Psoas muscle (tissue), 7 donors: ENCODE measurements at regions not wholly inside any gene's neighbourhood (a gene's known extent, or its start where the extent isn't known, plus 50 kb on each side); places are given as distances from the start of the nearest gene placed in this dataset.
"Not testable (repeated sequence)": the region's sequence is repeated elsewhere in the genome, so short reads cannot be mapped to it uniquely, and the experiment has no call there.

Experiments used
- ATAC-seq, 4 donors: fragments of 200-7000 bp; cut with Tn5 transposase; one replicate each; pipeline ENCODE4 v1.9.1; 2020; ENCODE audit warnings: moderate library complexity in 3 of 4, mild to moderate bottlenecking in 2 of 4
- DNase-seq, 2 donors: peaks; one replicate each; pipeline ENCODE4 v3.0.0-alpha.2; 2020
- H3K27ac ChIP-seq: fragments of 200-600 bp; one replicate; pipeline ENCODE4 v1.8.0; 2022
- H3K27me3 ChIP-seq, 3 donors: fragments of 200-600 bp in 1 of 3; one replicate each; pipeline versions ENCODE4 v1.6.1 to v1.8.0; 2013 to 2022; ENCODE audit warnings: low read length in 2 of 3, mild to moderate bottlenecking in 2 of 3, moderate library complexity in 1 of 3; ENCODE audit not compliant: insufficient read depth in 3 of 3
- H3K36me3 ChIP-seq, 2 donors: fragments of 200-600 bp in 1 of 2; one replicate each; pipeline versions ENCODE4 v1.6.1 to v1.8.0; 2013 to 2022; ENCODE audit warnings: low read depth in 1 of 2, mild to moderate bottlenecking in 1 of 2, moderate library complexity in 1 of 2; ENCODE audit not compliant: insufficient read depth in 1 of 2
- H3K4me1 ChIP-seq: fragments of 200-600 bp; one replicate; pipeline ENCODE4 v1.8.0; 2022
- H3K4me3 ChIP-seq: fragments of 200-600 bp; one replicate; pipeline ENCODE4 v1.8.0; 2022; ENCODE audit warnings: mild to moderate bottlenecking
- H3K9me3 ChIP-seq: fragments of 200-600 bp; one replicate; pipeline ENCODE4 v1.8.0; 2022
- WGBS, 3 donors: extraction: QIAGEN DNeasy Blood & Tissue Kit; methylation state at CpG; one replicate each; pipeline versions ENCODE4 v1.1.6 to v1.1.7; 2013; 5-methylcytosine and 5-hydroxymethylcytosine counted together
- intact Hi-C, 2 donors: fragments of 100-400 bp; cut with DNase I; formaldehyde crosslinking; loops; one replicate each; pipeline versions ENCODE4 v1.11.0 to v1.14.2; 2022
- TF ChIP-seq, protein P1 (sequence below): fragments of 200-600 bp; IDR thresholded peaks from one replicate; pipeline ENCODE4 v1.8.0; 2022; ENCODE audit warnings: antibody characterized with exemption
- donor health status: healthy with polysubstance abuse.
- donor health status: DM: no; HTN: no; CAD: no; lungs with moderate emphysema.
- donor health status: Bipolar disorder and iron deficiency.
- donor health status: healthy.
- donor health status: DM: yes; HTN: yes; CAD: no.
- donor health status: DM: no; HTN: no; CAD: no.
- donor health status: DM: yes; HTN: yes; CAD: no.

DNA sequence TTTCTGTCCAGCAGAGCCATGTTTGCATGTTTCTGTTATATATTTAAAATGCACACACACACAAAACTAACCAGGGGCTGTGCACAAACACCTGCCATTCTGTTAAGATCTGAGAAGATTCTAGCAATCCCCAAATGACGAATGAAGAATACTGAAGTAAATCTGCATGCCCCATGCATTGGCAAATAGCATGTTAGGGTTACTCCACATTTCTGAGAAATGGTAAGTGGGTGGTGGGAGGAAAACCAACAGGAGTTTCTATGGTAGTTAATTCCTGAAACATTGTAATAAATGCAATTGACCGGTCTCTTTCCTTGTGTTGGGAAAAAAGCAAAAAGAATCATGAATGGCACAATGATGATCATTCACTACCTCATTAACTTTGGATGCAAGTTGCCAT lies 318.0 kb downstream of the BCAT1 start:
- no peak overlapping the region for H3K27ac ChIP-seq
- intact Hi-C loops: no loop called here
- no peak for ATAC-seq
- 76 to 89% (median 81%) methylated on average over 2 of the region's 2 CpGs for WGBS, 3 donors
- TF ChIP-seq, protein P1, sequence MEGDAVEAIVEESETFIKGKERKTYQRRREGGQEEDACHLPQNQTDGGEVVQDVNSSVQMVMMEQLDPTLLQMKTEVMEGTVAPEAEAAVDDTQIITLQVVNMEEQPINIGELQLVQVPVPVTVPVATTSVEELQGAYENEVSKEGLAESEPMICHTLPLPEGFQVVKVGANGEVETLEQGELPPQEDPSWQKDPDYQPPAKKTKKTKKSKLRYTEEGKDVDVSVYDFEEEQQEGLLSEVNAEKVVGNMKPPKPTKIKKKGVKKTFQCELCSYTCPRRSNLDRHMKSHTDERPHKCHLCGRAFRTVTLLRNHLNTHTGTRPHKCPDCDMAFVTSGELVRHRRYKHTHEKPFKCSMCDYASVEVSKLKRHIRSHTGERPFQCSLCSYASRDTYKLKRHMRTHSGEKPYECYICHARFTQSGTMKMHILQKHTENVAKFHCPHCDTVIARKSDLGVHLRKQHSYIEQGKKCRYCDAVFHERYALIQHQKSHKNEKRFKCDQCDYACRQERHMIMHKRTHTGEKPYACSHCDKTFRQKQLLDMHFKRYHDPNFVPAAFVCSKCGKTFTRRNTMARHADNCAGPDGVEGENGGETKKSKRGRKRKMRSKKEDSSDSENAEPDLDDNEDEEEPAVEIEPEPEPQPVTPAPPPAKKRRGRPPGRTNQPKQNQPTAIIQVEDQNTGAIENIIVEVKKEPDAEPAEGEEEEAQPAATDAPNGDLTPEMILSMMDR: no peak
- no peak for DNase-seq
- no peak overlapping the region for H3K4me3 ChIP-seq
- H3K36me3 ChIP-seq: no peaks in the 10 kb centered on the region
- no peaks in the 10 kb centered on the region for H3K9me3 ChIP-seq
- no peaks in the 10 kb centered on the region for H3K4me1 ChIP-seq
- H3K27me3 ChIP-seq: no peaks in the 10 kb centered on the region

DNA sequence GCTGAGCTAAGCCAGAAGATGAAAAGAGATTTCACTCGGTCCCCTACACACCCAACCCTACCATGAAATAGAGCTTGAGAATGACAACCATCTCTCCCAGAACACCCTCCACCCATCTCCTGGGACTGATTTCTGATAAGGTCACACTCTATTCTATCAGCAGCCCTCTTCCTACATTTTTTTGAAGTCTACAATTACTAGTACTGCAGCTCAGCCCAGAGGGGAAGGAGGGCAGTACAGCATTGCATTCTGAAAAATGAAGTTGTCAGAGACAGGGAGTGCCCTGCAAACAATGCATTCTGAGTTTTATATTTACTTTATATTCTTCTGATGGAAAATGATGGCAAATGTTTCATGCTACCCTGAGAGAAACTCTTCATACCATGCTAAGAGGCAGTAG lies 318.5 kb downstream of the BCAT1 start:
- WGBS, 3 donors: 55 to 74% (median 70%) methylated on average over 1 of the region's 1 CpG

DNA sequence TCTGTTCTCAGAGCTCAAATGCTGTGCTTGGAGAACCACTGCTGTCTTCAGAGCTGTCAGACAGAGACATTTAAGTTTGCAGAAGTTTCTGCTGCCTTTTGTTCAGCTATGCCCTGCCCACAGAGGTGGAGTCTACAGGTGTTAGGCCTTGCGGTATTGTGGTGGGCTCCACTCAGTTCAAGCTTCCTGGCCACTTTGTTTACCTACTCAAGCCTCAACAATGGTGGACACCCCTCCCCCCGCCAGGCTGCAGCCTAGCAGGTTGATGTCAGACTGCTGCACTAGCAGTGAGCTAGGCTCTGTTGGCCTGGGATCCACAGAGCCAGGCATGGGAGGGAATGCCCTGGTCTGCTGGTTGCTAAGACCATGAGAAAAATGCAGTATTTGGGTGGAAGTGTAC lies 323.8 kb downstream of the BCAT1 start:
- Histone ChIP-seq H3K27me3 (no peaks in the 10 kb centered on the region), H3K4me3 (no peak overlapping the region), H3K9me3 (no peaks in the 10 kb centered on the region), H3K4me1 (no peaks in the 10 kb centered on the region), H3K36me3 (no peaks in the 10 kb centered on the region), H3K27ac (no peak overlapping the region)
- WGBS, 3 donors: 84 to 93% (median 88%) methylated on average over 2 of the region's 2 CpGs
- ATAC-seq (no peak), DNase-seq (no peak)
- TF ChIP-seq, protein P1: no peak
- intact Hi-C loops: no loop called here

More for the DNA sequence above, 318.5 kb downstream of the BCAT1 start:
- no peak for ATAC-seq
- intact Hi-C loops: no loop called here
- TF ChIP-seq, protein P1: no peak
- Histone ChIP-seq H3K9me3 (no peaks in the 10 kb centered on the region), H3K4me3 (no peak overlapping the region), H3K27ac (no peak overlapping the region), H3K27me3 (no peaks in the 10 kb centered on the region), H3K4me1 (no peaks in the 10 kb centered on the region), H3K36me3 (no peaks in the 10 kb centered on the region)
- DNase-seq: no peak

DNA sequence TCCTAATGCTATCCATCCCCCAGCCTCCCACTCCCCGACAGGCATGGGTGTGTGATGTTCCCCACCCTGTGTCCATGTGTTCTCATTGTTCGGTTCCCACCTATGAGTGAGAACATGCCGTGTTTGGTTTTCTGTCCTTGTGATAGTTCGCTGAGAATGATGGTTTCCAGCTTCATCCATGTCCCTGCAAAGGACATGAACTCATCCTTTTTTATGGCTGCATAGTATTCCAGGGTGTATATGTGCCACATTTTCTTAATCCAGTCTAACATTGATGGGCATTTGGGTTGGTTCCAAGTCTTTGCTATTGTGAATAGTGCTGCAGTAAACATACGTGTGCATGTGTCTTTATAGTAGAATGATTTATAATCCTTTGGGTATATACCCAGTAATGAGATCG lies 328.9 kb downstream of the BCAT1 start:
- H3K4me1 ChIP-seq, H3K27ac ChIP-seq, intact Hi-C loops, DNase-seq, H3K4me3 ChIP-seq, ATAC-seq, H3K36me3 ChIP-seq, H3K27me3 ChIP-seq, H3K9me3 ChIP-seq: not testable (repeated sequence)
- 94 to 95% (median 94%) methylated on average over 6 of the region's 6 CpGs for WGBS, 3 donors

DNA sequence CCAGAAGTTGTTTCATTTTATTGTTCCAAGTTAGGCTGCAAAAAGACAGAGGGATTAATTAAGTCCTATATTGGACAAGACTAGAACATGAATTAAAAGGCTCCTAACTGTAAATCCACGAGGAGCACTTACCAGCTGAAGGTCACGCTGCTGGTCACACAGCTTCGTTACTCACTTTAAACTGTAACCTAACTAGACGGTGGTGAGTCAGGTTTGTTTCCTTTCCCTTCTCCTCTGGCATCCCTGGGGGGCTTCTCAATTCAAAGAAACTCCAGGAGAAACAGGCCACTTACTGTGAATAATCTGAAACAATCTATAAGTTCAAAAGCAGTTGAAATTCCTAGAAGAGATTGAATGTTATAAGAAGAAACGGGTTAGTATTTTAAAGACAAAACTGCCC lies 331.4 kb downstream of the BCAT1 start:
- ATAC-seq (no peak), DNase-seq (no peak)
- no peak overlapping the region for H3K4me3 ChIP-seq
- TF ChIP-seq, protein P1: no peak
- H3K27me3 ChIP-seq: no peaks in the 10 kb centered on the region
- no peak overlapping the region for H3K27ac ChIP-seq
- intact Hi-C loops: no loop called here
- H3K9me3 ChIP-seq: no peaks in the 10 kb centered on the region
- 20 to 31% (median 30%) methylated on average over 5 of the region's 5 CpGs for WGBS, 3 donors
- H3K4me1 ChIP-seq: no peaks in the 10 kb centered on the region
- no peaks in the 10 kb centered on the region for H3K36me3 ChIP-seq
